ENCODE measurements at regions not wholly inside any gene's neighbourhood (a gene's known extent, or its start where the extent isn't known, plus 50 kb on each side); places are given as distances from the start of the nearest gene placed in this dataset.

GRCh38 chr9:82212885-82213284 is 224.3 kb downstream of the SPATA31D1 start:
- no peak overlapping the region for H3K9ac ChIP-seq (ENCODE audit: low read length)
- H3K9me3 ChIP-seq (ENCODE audit: low read length), result peaks cover 13% of the 10 kb centered on the region
- no peaks in the 10 kb centered on the region for H3K79me2 ChIP-seq (replicated peaks; ENCODE audit: insufficient read depth, low read length)
- H4K20me1 ChIP-seq (ENCODE audit: insufficient read depth), result no peaks in the 10 kb centered on the region
- H3K27ac ChIP-seq (ENCODE audit: low read length), result no peak overlapping the region
- no peaks in the 10 kb centered on the region for H3K9me2 ChIP-seq (ENCODE audit: insufficient read depth, low read length)
- no peaks in the 10 kb centered on the region for H3K27me3 ChIP-seq (ENCODE audit: insufficient read depth, low read depth, low read length)
- TF ChIP-seq CTCF (IDR thresholded peaks at IDR 0.05; ENCODE audit: poor library complexity, severe bottlenecking) (no peak), RAD21 (conservative IDR thresholded peaks at IDR 0.05) (no peak), TAF1 (IDR thresholded peaks at IDR 0.05; ENCODE audit: low read depth) (no peak), MXI1 (conservative IDR thresholded peaks at IDR 0.05; ENCODE audit: poor library complexity, severe bottlenecking) (no peak), SMC3 (conservative IDR thresholded peaks at IDR 0.05; ENCODE audit: poor library complexity) (no peak), POLR2AphosphoS5 (IDR thresholded peaks at IDR 0.05) (no peak), EZH2 (IDR thresholded peaks at IDR 0.05; ENCODE audit: borderline replicate concordance, insufficient read depth, low read length, poor library complexity, severe bottlenecking) (no peak), EP300 (conservative IDR thresholded peaks at IDR 0.05; ENCODE audit: poor library complexity, severe bottlenecking) (no peak)
- TF ChIP-seq, protein P1, sequence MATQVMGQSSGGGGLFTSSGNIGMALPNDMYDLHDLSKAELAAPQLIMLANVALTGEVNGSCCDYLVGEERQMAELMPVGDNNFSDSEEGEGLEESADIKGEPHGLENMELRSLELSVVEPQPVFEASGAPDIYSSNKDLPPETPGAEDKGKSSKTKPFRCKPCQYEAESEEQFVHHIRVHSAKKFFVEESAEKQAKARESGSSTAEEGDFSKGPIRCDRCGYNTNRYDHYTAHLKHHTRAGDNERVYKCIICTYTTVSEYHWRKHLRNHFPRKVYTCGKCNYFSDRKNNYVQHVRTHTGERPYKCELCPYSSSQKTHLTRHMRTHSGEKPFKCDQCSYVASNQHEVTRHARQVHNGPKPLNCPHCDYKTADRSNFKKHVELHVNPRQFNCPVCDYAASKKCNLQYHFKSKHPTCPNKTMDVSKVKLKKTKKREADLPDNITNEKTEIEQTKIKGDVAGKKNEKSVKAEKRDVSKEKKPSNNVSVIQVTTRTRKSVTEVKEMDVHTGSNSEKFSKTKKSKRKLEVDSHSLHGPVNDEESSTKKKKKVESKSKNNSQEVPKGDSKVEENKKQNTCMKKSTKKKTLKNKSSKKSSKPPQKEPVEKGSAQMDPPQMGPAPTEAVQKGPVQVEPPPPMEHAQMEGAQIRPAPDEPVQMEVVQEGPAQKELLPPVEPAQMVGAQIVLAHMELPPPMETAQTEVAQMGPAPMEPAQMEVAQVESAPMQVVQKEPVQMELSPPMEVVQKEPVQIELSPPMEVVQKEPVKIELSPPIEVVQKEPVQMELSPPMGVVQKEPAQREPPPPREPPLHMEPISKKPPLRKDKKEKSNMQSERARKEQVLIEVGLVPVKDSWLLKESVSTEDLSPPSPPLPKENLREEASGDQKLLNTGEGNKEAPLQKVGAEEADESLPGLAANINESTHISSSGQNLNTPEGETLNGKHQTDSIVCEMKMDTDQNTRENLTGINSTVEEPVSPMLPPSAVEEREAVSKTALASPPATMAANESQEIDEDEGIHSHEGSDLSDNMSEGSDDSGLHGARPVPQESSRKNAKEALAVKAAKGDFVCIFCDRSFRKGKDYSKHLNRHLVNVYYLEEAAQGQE (IDR thresholded peaks at IDR 0.05; ENCODE audit: borderline replicate concordance), result no peak
- H3K36me3 ChIP-seq (ENCODE audit: insufficient read depth, low read length), result no peaks in the 10 kb centered on the region
- no peak overlapping the region for H3K4me3 ChIP-seq (ENCODE audit: low read length)
- H3F3A ChIP-seq (ENCODE audit: insufficient read depth, low read length, poor library complexity, severe bottlenecking), result no peaks in the 10 kb centered on the region
- no peak overlapping the region for H2AFZ ChIP-seq (ENCODE audit: low read depth, low read length)
- H3K4me2 ChIP-seq (ENCODE audit: low read length), result no peak overlapping the region

DNA sequence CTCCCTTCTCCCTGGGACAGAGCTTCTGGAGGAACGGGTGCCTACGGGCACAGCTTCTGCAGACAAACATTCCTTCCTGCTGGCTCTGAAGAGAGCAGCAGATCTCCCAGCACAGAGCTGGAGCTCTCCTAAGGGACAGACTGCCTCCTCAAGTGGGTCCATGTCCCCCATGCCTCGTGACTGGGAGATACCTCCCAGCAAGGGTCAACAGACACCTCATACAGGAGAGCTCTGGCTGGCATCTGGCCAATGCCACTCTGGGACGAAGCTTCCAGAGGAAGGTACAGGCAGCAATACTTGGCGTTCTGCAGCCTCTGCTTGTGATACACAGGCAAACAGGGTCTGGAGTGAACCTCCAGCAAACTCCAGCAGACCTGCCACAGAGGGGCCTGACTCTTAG is 227.9 kb downstream of the SPATA31D1 start:
- Histone ChIP-seq H3K27ac (ENCODE audit: low read length) (no peak overlapping the region), H3K9ac (ENCODE audit: low read length) (no peak overlapping the region), H3K36me3 (ENCODE audit: insufficient read depth, low read length) (no peaks in the 10 kb centered on the region), H4K20me1 (ENCODE audit: insufficient read depth) (no peaks in the 10 kb centered on the region), H3F3A (ENCODE audit: insufficient read depth, low read length, poor library complexity, severe bottlenecking) (no peaks in the 10 kb centered on the region), H3K27me3 (ENCODE audit: insufficient read depth, low read depth, low read length) (no peaks in the 10 kb centered on the region), H3K79me2 (replicated peaks; ENCODE audit: insufficient read depth, low read length) (no peaks in the 10 kb centered on the region), H3K9me2 (ENCODE audit: insufficient read depth, low read length) (no peaks in the 10 kb centered on the region), H2AFZ (ENCODE audit: low read depth, low read length) (no peak overlapping the region), H3K9me3 (ENCODE audit: low read length) (peaks cover 2% of the 10 kb centered on the region), H3K4me2 (ENCODE audit: low read length) (no peak overlapping the region), H3K4me3 (ENCODE audit: low read length) (no peak overlapping the region)
- TF ChIP-seq TAF1 (IDR thresholded peaks at IDR 0.05; ENCODE audit: low read depth), result no peak

- H3K9me2 ChIP-seq (ENCODE audit: insufficient read depth, low read length), result no peaks in the 10 kb centered on the region
- H4K20me1 ChIP-seq (ENCODE audit: insufficient read depth), result no peaks in the 10 kb centered on the region
- no peaks in the 10 kb centered on the region for H3F3A ChIP-seq (ENCODE audit: insufficient read depth, low read length, poor library complexity, severe bottlenecking)
- no peaks in the 10 kb centered on the region for H3K9me3 ChIP-seq (ENCODE audit: low read length)
- H3K4me3 ChIP-seq (ENCODE audit: low read length), result no peak overlapping the region
- no peak overlapping the region for H3K4me2 ChIP-seq (ENCODE audit: low read length)
- H2AFZ ChIP-seq (ENCODE audit: low read depth, low read length), result no peak overlapping the region
- H3K36me3 ChIP-seq (ENCODE audit: insufficient read depth, low read length), result no peaks in the 10 kb centered on the region
- no peaks in the 10 kb centered on the region for H3K27me3 ChIP-seq (ENCODE audit: insufficient read depth, low read depth, low read length)
- H3K27ac ChIP-seq (ENCODE audit: low read length), result no peak overlapping the region
- H3K9ac ChIP-seq (ENCODE audit: low read length), result no peak overlapping the region
- no peak for TF ChIP-seq MXI1 (conservative IDR thresholded peaks at IDR 0.05; ENCODE audit: poor library complexity, severe bottlenecking)
- TF ChIP-seq, protein P1 (IDR thresholded peaks at IDR 0.05; ENCODE audit: borderline replicate concordance), result no peak
- TF ChIP-seq CTCF (IDR thresholded peaks at IDR 0.05; ENCODE audit: poor library complexity, severe bottlenecking), result no peak
- TF ChIP-seq EP300 (conservative IDR thresholded peaks at IDR 0.05; ENCODE audit: poor library complexity, severe bottlenecking), result no peak
- no peak for TF ChIP-seq TAF1 (IDR thresholded peaks at IDR 0.05; ENCODE audit: low read depth)
- TF ChIP-seq SMC3 (conservative IDR thresholded peaks at IDR 0.05; ENCODE audit: poor library complexity), result no peak
- no peak for TF ChIP-seq EZH2 (IDR thresholded peaks at IDR 0.05; ENCODE audit: borderline replicate concordance, insufficient read depth, low read length, poor library complexity, severe bottlenecking)
- TF ChIP-seq RAD21 (conservative IDR thresholded peaks at IDR 0.05), result no peak
- TF ChIP-seq POLR2AphosphoS5 (IDR thresholded peaks at IDR 0.05), result no peak
- no peaks in the 10 kb centered on the region for H3K79me2 ChIP-seq (replicated peaks; ENCODE audit: insufficient read depth, low read length)
Measured at GRCh38 chr9:82223442-82223841, 234.9 kb downstream of the SPATA31D1 start.
